COLO829 (cell line): ENCODE measurements at regions not wholly inside any gene's neighbourhood (a gene's known extent, or its start where the extent isn't known, plus 50 kb on each side); places are given as distances from the start of the nearest gene placed in this dataset.
"Not testable (repeated sequence)": the region's sequence is repeated elsewhere in the genome, so short reads cannot be mapped to it uniquely, and the experiment has no call there.

Experiments
- DNase-seq: peaks from one replicate; pipeline ENCODE4 v3.0.0; 2012; ENCODE audit warnings: low spot score

GRCh38 chr2:236375973-236376476 is 111.8 kb upstream of the ASB18 start:
- no peak for DNase-seq

- DNase-seq, result no peak
These were observed 112.5 kb upstream of the ASB18 start for GRCh38 chr2:236376566-236377244.

GRCh38 chr2:236380051-236380612 is 115.9 kb upstream of the ASB18 start:
- DNase-seq, result no peak

GRCh38 chr2:236381253-236381652 is 117.0 kb upstream of the ASB18 start:
- DNase-seq, result not testable (repeated sequence)

- not testable (repeated sequence) for DNase-seq
These were observed 125.3 kb upstream of the ASB18 start for GRCh38 chr2:236389284-236390216.

- DNase-seq, result no peak
These were observed 128.9 kb upstream of the ASB18 start for GRCh38 chr2:236393101-236393500.

- no peak for DNase-seq
These were observed 129.4 kb upstream of the ASB18 start for GRCh38 chr2:236393581-236393980.

- no peak for DNase-seq
These were observed 130.4 kb upstream of the ASB18 start for GRCh38 chr2:236394571-236394970.

- DNase-seq, result no peak
These were observed 130.9 kb upstream of the ASB18 start for GRCh38 chr2:236395067-236395466.

- no peak for DNase-seq
These were observed 132.7 kb upstream of the ASB18 start for GRCh38 chr2:236396818-236397350.

- no peak for DNase-seq
These were observed 133.5 kb upstream of the ASB18 start for GRCh38 chr2:236397681-236398080.

- no peak for DNase-seq
These were observed 135.2 kb upstream of the ASB18 start for GRCh38 chr2:236399409-236399808.

GRCh38 chr2:236400046-236400574 is 135.9 kb upstream of the ASB18 start:
- DNase-seq, result no peak

GRCh38 chr2:236400594-236401360 is 136.6 kb upstream of the ASB18 start:
- DNase-seq, result no peak

GRCh38 chr2:236402033-236402790 is 138.0 kb upstream of the ASB18 start:
- no peak for DNase-seq

GRCh38 chr2:236403125-236403524 is 138.9 kb upstream of the ASB18 start:
- no peak for DNase-seq

- DNase-seq, result no peak
These were observed 139.6 kb upstream of the ASB18 start for GRCh38 chr2:236403811-236404210.

- DNase-seq, result no peak
These were observed 140.1 kb upstream of the ASB18 start for GRCh38 chr2:236404346-236404745.

GRCh38 chr2:236405357-236405756 is 141.2 kb upstream of the ASB18 start:
- no peak for DNase-seq

- no peak for DNase-seq
These were observed 143.9 kb upstream of the ASB18 start for GRCh38 chr2:236408090-236408489.

- DNase-seq, result no peak
These were observed 144.6 kb upstream of the ASB18 start for GRCh38 chr2:236408786-236409185.
